22Rv1 (cell line): ENCODE measurements at regions not wholly inside any gene's neighbourhood (a gene's known extent, or its start where the extent isn't known, plus 50 kb on each side); places are given as distances from the start of the nearest gene placed in this dataset.
"Not testable (repeated sequence)": the region's sequence is repeated elsewhere in the genome, so short reads cannot be mapped to it uniquely, and the experiment has no call there.

ENCODE experiments used
- H3K27ac ChIP-seq: fragments of 450-650 bp; 2 replicates; pipeline ENCODE4 v1.5.1; 2017
- CTCF ChIP-seq: fragments of 450-650 bp; IDR thresholded peaks from 2 replicates; pipeline ENCODE4 v1.5.1; 2017; ENCODE audit warnings: mild to moderate bottlenecking
- ZFX ChIP-seq: fragments of 450-650 bp; IDR thresholded peaks from 2 replicates; pipeline ENCODE4 v1.6.1; 2017; ENCODE audit warnings: antibody characterized with exemption, borderline replicate concordance

- TF ChIP-seq CTCF (no peak), ZFX (no peak)
- H3K27ac ChIP-seq = no peak overlapping the region
Measured at GRCh38 chr17:13884347-13884746, 185.0 kb upstream of the COX10 start.

GRCh38 chr17:13885550-13885949 is 183.8 kb upstream of the COX10 start:
- H3K27ac ChIP-seq = no peak overlapping the region
- TF ChIP-seq ZFX = no peak

- H3K27ac ChIP-seq = no peak overlapping the region
- TF ChIP-seq ZFX = no peak
- TF ChIP-seq CTCF = no peak
Measured at GRCh38 chr17:13885953-13886889, 183.1 kb upstream of the COX10 start.

GRCh38 chr17:13888056-13888609 is 181.2 kb upstream of the COX10 start:
- H3K27ac ChIP-seq = no peak overlapping the region
- TF ChIP-seq CTCF (no peak), ZFX (no peak)

- H3K27ac ChIP-seq = not testable (repeated sequence)
Measured at GRCh38 chr17:13908971-13909370, 160.3 kb upstream of the COX10 start.

- H3K27ac ChIP-seq = no peak overlapping the region
- no peak for TF ChIP-seq CTCF
- TF ChIP-seq ZFX = no peak
Measured at GRCh38 chr17:13909901-13910519, 159.3 kb upstream of the COX10 start.

GRCh38 chr17:13917634-13918033 is 151.7 kb upstream of the COX10 start:
- H3K27ac ChIP-seq = no peak overlapping the region
- TF ChIP-seq CTCF (no peak), ZFX (no peak)

- H3K27ac ChIP-seq = no peak overlapping the region
- TF ChIP-seq ZFX = no peak
Measured at GRCh38 chr17:13918247-13918646, 151.1 kb upstream of the COX10 start.
